ENCODE measurements at regions not wholly inside any gene's neighbourhood (a gene's known extent, or its start where the extent isn't known, plus 50 kb on each side); places are given as distances from the start of the nearest gene placed in this dataset.

- TF ChIP-seq, protein P1, sequence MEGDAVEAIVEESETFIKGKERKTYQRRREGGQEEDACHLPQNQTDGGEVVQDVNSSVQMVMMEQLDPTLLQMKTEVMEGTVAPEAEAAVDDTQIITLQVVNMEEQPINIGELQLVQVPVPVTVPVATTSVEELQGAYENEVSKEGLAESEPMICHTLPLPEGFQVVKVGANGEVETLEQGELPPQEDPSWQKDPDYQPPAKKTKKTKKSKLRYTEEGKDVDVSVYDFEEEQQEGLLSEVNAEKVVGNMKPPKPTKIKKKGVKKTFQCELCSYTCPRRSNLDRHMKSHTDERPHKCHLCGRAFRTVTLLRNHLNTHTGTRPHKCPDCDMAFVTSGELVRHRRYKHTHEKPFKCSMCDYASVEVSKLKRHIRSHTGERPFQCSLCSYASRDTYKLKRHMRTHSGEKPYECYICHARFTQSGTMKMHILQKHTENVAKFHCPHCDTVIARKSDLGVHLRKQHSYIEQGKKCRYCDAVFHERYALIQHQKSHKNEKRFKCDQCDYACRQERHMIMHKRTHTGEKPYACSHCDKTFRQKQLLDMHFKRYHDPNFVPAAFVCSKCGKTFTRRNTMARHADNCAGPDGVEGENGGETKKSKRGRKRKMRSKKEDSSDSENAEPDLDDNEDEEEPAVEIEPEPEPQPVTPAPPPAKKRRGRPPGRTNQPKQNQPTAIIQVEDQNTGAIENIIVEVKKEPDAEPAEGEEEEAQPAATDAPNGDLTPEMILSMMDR (conservative IDR thresholded peaks at IDR 0.05; ENCODE audit: low read length), result no peak
- no peak for TF ChIP-seq EZH2phosphoT487 (IDR thresholded peaks at IDR 0.05; ENCODE audit: borderline replicate concordance)
These were observed 1196.9 kb downstream of the NLGN4X start for GRCh38 chrX:5031792-5032191.

Data from Loucy (cell line).